ENCODE measurements at regions not wholly inside any gene's neighbourhood (a gene's known extent, or its start where the extent isn't known, plus 50 kb on each side); places are given as distances from the start of the nearest gene placed in this dataset.

DNA sequence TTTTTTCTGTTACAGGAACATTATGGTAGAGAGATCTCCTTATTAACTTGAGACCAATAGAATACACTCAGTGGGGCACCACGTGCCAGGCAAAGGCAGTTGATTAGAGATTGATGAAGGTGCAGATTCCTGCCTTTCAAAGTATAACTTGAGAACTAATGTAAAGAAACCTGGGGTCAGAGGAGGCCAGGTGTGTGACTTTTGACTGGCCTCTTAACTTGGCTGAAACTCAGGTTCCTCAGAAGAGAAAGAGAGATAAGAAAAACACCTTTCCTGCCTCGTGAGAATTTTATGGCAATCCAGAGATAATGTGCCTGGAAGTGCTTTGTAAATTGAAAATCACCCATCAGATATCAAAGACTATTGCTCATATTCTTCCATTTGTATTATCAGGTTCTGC, 110.7 kb upstream of the GZMB start:
- TF ChIP-seq, protein P1, sequence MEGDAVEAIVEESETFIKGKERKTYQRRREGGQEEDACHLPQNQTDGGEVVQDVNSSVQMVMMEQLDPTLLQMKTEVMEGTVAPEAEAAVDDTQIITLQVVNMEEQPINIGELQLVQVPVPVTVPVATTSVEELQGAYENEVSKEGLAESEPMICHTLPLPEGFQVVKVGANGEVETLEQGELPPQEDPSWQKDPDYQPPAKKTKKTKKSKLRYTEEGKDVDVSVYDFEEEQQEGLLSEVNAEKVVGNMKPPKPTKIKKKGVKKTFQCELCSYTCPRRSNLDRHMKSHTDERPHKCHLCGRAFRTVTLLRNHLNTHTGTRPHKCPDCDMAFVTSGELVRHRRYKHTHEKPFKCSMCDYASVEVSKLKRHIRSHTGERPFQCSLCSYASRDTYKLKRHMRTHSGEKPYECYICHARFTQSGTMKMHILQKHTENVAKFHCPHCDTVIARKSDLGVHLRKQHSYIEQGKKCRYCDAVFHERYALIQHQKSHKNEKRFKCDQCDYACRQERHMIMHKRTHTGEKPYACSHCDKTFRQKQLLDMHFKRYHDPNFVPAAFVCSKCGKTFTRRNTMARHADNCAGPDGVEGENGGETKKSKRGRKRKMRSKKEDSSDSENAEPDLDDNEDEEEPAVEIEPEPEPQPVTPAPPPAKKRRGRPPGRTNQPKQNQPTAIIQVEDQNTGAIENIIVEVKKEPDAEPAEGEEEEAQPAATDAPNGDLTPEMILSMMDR (IDR thresholded peaks at IDR 0.05; ENCODE audit: insufficient read depth, low read depth, low read length, missing control alignments) = no peak
- DNase-seq (ENCODE audit: low read depth) = no peak
- no peak overlapping the region for H3K4me3 ChIP-seq (ENCODE audit: low read depth, low read length)

DNA sequence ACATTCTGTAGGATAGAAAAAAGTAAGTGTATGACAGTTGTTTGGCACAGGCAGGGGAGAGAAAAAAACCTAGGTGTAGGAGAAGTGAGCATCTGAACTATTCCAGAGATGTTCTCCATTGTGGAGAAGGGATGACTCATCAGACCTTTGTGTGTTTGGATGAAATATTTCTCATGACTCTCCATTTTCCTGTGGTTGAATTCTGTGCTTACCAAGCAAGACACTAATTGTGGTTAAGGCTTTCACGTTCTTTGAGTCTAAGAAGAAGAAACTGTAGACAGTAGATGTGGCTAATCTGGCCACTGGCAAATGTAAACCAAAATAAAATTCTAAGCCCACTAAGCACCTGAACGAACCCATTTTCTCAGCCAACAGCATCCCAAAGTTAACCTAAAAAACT, 107.9 kb upstream of the GZMB start:
- DNase-seq (ENCODE audit: low read depth) = no peak
- H3K4me3 ChIP-seq (ENCODE audit: low read depth, low read length) = no peak overlapping the region
- TF ChIP-seq, protein P1 (IDR thresholded peaks at IDR 0.05; ENCODE audit: insufficient read depth, low read depth, low read length, missing control alignments) = no peak

DNA sequence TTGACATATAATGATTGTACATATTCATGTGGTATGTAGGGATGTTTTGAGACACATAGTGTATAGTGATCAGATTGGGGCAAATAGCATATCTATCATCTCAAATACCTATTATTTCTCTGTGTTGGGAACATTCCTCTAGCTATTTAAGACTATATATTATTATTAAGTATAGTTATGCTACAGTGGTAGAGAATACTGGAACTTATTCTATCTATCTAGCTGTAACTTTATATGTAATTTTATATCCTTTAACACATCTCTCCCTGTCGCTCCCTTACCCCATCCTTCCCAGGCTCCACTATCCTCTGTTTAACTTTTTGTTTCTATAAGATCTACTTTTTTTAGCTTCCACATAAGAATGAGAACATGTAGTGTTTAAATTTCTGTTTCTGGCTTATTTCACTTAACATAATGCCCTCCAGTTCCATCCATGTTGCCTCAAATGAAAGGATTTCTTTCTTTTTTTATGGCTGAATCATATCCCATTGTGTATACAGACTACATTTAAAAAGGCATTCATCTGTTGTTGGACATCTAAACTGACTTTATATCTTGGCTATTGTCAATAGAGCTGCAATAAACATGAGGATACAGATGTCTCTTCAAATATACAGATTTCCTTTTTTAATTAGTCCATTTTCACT, 102.1 kb upstream of the GZMB start:
- TF ChIP-seq, protein P1 (IDR thresholded peaks at IDR 0.05; ENCODE audit: insufficient read depth, low read depth, low read length, missing control alignments) = no peak
- H3K4me3 ChIP-seq (ENCODE audit: low read depth, low read length) = no peak overlapping the region
- no peak for DNase-seq (ENCODE audit: low read depth)

DNA sequence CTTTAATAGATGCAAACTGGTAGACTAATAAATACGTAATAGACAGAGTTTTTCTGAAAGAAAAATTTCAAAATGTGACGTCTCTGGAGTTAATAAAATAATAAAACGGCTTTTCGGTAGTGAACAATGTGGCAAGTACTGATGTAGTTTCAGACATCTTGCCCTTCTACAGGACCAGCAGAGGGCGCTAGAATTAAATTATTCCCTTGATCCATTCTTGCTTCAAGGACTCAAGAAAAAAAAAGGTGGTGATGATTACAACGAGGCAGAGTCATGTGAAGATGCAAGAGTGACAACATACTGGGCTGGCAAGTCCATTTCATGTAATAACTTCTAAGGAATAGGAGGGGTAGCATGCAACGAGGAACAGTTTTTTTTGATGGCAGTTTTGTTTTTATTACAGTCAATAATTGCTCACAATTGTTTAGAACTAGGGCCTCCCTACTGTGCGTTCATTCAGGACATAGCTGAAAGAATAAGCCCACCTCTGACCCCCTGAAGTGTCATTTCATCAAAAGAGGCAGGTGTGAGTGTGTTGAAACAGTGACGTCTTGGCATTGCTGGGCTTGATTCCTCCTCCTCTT, 101.0 kb upstream of the GZMB start:
- H3K4me3 ChIP-seq (ENCODE audit: low read depth, low read length) = no peak overlapping the region
- TF ChIP-seq, protein P1 (IDR thresholded peaks at IDR 0.05; ENCODE audit: insufficient read depth, low read depth, low read length, missing control alignments) = peak; percentile 67
- peak; percentile 70 for DNase-seq (ENCODE audit: low read depth)

DNA sequence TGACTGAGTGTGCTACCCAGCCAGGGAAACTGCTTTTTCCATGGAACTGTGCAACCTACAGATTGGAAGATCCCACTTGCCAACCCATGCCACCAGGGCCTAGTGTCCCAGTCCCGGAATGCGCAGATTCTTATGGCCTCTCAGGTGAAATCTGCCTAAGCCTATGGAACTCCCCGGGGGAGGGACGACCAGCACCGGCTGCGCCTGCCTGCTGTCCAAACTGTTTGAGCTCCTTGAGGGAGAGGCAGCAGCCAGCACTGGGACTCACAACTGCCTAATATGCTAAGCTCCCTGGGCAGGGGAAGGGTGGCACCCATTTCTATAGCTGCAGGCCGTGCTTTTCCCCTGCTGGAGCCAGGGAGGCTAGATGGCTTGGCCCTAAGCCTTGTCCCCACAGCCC, 92.5 kb upstream of the GZMB start:
- H3K4me3 ChIP-seq (ENCODE audit: low read depth, low read length) = no peak overlapping the region
- TF ChIP-seq, protein P1 (IDR thresholded peaks at IDR 0.05; ENCODE audit: insufficient read depth, low read depth, low read length, missing control alignments) = no peak
- no peak for DNase-seq (ENCODE audit: low read depth)

DNA sequence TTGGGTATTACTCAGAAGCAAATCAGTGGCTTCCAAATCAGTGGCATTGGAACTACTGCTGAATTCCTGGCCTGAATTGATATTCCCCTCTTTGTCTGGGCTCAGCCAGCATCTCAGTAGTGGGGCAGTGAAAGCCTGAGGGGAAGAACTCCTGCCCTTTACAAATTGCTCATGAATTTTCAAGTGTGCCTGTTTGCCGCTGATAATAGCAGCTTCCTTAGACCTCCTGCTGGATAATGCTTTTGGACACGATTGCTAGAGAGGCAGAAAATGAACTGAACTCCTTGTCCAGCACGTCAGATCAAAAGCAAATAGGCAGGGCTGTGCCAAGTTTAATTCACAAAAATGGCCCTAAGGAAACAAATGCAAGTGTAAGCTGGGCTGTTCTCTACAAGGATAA, 91.3 kb upstream of the GZMB start:
- TF ChIP-seq, protein P1 (IDR thresholded peaks at IDR 0.05; ENCODE audit: insufficient read depth, low read depth, low read length, missing control alignments) = no peak
- H3K4me3 ChIP-seq (ENCODE audit: low read depth, low read length) = no peak overlapping the region
- no peak for DNase-seq (ENCODE audit: low read depth)

DNA sequence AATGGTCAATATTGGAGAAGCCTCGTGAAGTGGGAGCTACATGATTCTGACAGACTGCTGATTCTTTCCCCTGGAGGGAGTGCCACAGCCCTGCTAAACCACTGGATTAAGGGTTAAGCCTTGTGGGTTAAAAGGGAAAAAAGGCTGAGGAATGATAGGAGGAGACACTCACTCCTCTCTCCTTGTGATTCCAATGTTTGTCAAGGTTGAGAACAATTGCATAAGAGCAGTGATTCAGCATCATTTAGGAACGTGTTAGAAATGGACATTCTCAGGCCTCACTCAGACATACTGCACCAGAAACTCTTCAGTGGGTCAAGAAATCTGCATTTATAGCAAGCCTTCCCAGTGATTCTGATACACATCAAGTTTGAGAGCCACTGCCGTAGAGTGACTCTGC, 87.8 kb upstream of the GZMB start:
- no peak overlapping the region for H3K4me3 ChIP-seq (ENCODE audit: low read depth, low read length)
- no peak for DNase-seq (ENCODE audit: low read depth)
- TF ChIP-seq, protein P1 (IDR thresholded peaks at IDR 0.05; ENCODE audit: insufficient read depth, low read depth, low read length, missing control alignments) = no peak
